SU-DHL-6 (cell line): ENCODE measurements at regions not wholly inside any gene's neighbourhood (a gene's known extent, or its start where the extent isn't known, plus 50 kb on each side); places are given as distances from the start of the nearest gene placed in this dataset.

ENCODE experiments used
- H2AFZ ChIP-seq: fragments of 200-600 bp; sonication (generic); 2 replicates; pipeline ENCODE4 v1.6.1; 2014; ENCODE audit warnings: low read depth, mild to moderate bottlenecking, moderate library complexity, mixed read lengths, antibody characterized with exemption, low read length; ENCODE audit not compliant: severe bottlenecking
- H3F3A ChIP-seq: fragments of 200-600 bp; shearing (Covaris generic); 2 replicates; pipeline ENCODE4 v1.6.0; 2016; ENCODE audit warnings: antibody characterized with exemption, mild to moderate bottlenecking; ENCODE audit not compliant: insufficient read depth
- H3K27ac ChIP-seq: fragments of 200-600 bp; sonication (generic); 2 replicates; pipeline ENCODE4 v1.5.1; 2016; ENCODE audit warnings: low read depth, mild to moderate bottlenecking, low read length, moderate library complexity, mixed read lengths
- H3K27me3 ChIP-seq: fragments of 200-600 bp; sonication (generic), shearing (Covaris generic); 2 replicates; pipeline ENCODE4 v1.6.0; 2014; ENCODE audit warnings: mild to moderate bottlenecking, low read length
- H3K36me3 ChIP-seq: fragments of 200-600 bp; sonication (generic); 2 replicates; pipeline ENCODE4 v1.6.1; 2014; ENCODE audit warnings: mild to moderate bottlenecking, low read length, mixed read lengths
- H3K4me2 ChIP-seq: fragments of 300-600, 200-600 bp; shearing (Covaris generic), sonication (generic); 2 replicates; pipeline ENCODE4 v1.6.0; 2014; ENCODE audit warnings: low read length, low read depth, mild to moderate bottlenecking; ENCODE audit not compliant: poor library complexity, severe bottlenecking
- H3K4me3 ChIP-seq: fragments of 200-600 bp; sonication (generic); 2 replicates; pipeline ENCODE4 v1.5.1; 2014; ENCODE audit warnings: antibody characterized with exemption, low read length, mild to moderate bottlenecking, mixed read lengths; ENCODE audit not compliant: insufficient read depth, poor library complexity, severe bottlenecking
- H3K79me2 ChIP-seq: fragments of 200-600 bp; sonication (generic); 2 replicates; pipeline ENCODE4 v1.6.1; 2014; ENCODE audit warnings: mild to moderate bottlenecking, low read length, moderate library complexity; ENCODE audit not compliant: insufficient read depth
- H3K9ac ChIP-seq: fragments of 200-600 bp; sonication (generic); 2 replicates; pipeline ENCODE4 v1.7.0; 2014; ENCODE audit warnings: mild to moderate bottlenecking, low read length
- H3K9me2 ChIP-seq: fragments of 200-600 bp; sonication (generic); replicated peaks from 2 replicates; pipeline ENCODE4 v1.6.1; 2014; ENCODE audit warnings: low read length; ENCODE audit not compliant: insufficient read depth
- H3K9me3 ChIP-seq: fragments of 200-600 bp; sonication (generic); 2 replicates; pipeline ENCODE4 v1.6.1; 2014; ENCODE audit warnings: low read length, mixed read lengths; ENCODE audit not compliant: insufficient read depth
- H4K20me1 ChIP-seq: fragments of 200-600 bp; sonication (generic); 2 replicates; pipeline ENCODE4 v1.6.1; 2014; ENCODE audit warnings: low read depth, mild to moderate bottlenecking, antibody characterized with exemption, low read length, moderate library complexity, mixed read lengths
- EZH2phosphoT487 ChIP-seq: fragments of 200-600 bp; sonication (generic), shearing (Covaris generic); conservative IDR thresholded peaks from 2 replicates; pipeline ENCODE4 v1.6.1; 2018; ENCODE audit warnings: mild to moderate bottlenecking, antibody characterized with exemption, low read length, moderate library complexity, mixed read lengths
- TF ChIP-seq, protein P1 (sequence below): fragments of 200-600 bp; sonication (generic); IDR thresholded peaks from one replicate; pipeline ENCODE4 v1.5.1; 2017; ENCODE audit warnings: antibody characterized with exemption, mild to moderate bottlenecking, low read length, moderate library complexity; ENCODE audit not compliant: insufficient read depth, poor library complexity, severe bottlenecking

DNA sequence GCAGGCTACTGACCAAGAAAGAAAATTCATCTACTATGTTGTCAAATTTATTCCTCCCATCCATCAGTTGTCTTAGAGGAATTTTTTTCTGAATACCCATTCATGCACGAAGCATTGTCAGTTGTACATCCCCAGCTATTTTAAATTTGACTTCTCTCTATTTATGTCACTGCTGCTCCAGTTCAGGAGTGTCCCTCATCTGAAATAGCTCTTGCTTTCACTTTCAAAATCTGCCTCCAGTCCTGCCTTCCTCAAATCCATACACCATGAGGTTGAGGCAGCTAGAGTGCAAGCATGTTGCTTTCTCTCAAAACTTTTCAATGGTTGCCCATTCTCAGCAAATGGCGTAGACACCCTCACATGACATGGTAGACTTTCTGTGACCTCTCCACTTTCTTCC lies 335.4 kb upstream of the CDH2 start:
- no peak overlapping the region for H2AFZ ChIP-seq
- H3K79me2 ChIP-seq = no peaks in the 10 kb centered on the region
- H3K27me3 ChIP-seq = no peaks in the 10 kb centered on the region
- H3K27ac ChIP-seq = no peak overlapping the region
- TF ChIP-seq, protein P1, sequence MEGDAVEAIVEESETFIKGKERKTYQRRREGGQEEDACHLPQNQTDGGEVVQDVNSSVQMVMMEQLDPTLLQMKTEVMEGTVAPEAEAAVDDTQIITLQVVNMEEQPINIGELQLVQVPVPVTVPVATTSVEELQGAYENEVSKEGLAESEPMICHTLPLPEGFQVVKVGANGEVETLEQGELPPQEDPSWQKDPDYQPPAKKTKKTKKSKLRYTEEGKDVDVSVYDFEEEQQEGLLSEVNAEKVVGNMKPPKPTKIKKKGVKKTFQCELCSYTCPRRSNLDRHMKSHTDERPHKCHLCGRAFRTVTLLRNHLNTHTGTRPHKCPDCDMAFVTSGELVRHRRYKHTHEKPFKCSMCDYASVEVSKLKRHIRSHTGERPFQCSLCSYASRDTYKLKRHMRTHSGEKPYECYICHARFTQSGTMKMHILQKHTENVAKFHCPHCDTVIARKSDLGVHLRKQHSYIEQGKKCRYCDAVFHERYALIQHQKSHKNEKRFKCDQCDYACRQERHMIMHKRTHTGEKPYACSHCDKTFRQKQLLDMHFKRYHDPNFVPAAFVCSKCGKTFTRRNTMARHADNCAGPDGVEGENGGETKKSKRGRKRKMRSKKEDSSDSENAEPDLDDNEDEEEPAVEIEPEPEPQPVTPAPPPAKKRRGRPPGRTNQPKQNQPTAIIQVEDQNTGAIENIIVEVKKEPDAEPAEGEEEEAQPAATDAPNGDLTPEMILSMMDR = no peak
- no peak for TF ChIP-seq EZH2phosphoT487
- H3K4me2 ChIP-seq = no peak overlapping the region
- no peak overlapping the region for H3K4me3 ChIP-seq
- H3F3A ChIP-seq = no peaks in the 10 kb centered on the region
- no peaks in the 10 kb centered on the region; the same call in 1 of the 2 replicates for H3K9me2 ChIP-seq
- no peaks in the 10 kb centered on the region for H3K9me3 ChIP-seq
- no peaks in the 10 kb centered on the region for H3K36me3 ChIP-seq
- H4K20me1 ChIP-seq = no peaks in the 10 kb centered on the region
- H3K9ac ChIP-seq = no peak overlapping the region

DNA sequence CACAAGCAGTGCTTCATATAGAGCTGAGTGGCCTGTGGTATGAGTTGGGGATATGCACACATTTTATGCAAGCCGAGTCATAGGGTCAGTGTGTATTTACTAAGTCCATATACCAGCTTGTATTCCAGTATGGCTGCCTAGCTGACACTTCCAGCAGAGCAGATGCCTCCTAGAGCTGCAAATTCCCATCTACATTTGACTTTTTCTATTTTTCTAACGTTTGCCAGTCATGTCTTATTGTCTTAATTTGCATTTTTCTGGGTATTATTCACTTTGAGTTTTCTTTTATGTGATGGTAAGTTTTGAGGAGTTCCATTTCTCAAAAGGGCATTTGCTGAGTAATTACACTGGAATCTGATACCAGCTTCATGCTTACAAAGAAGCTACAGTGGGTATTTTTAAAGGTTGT lies 334.5 kb upstream of the CDH2 start:
- Histone ChIP-seq H3K27me3 (no peaks in the 10 kb centered on the region), H3K9me3 (no peaks in the 10 kb centered on the region), H3K4me3 (no peak overlapping the region), H3K79me2 (no peaks in the 10 kb centered on the region), H4K20me1 (no peaks in the 10 kb centered on the region), H3F3A (no peaks in the 10 kb centered on the region), H3K9ac (no peak overlapping the region), H3K27ac (no peak overlapping the region), H3K36me3 (no peaks in the 10 kb centered on the region), H2AFZ (no peak overlapping the region), H3K9me2 (no peaks in the 10 kb centered on the region; the same call in 1 of the 2 replicates), H3K4me2 (no peak overlapping the region)
- TF ChIP-seq, protein P1 = no peak
- no peak for TF ChIP-seq EZH2phosphoT487

DNA sequence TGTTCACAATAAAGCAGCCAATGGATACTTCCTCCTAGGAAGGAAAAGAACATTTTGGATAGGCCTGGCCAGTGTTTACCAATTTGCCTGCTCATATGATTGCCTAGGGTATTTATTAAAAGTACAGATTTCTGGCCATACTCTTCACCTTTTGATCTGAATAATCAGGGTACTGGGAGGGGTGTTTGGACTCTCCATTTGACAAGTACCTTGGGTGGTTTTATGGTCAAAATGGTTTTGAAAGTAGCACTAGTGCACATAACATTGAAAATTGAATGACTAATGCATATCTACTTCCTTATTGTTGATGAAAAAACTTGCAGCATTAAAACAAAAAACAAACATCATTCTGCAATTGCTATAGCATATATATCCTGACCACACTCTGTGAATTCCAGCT lies 333.3 kb upstream of the CDH2 start:
- no peak overlapping the region for H3K9ac ChIP-seq
- no peak overlapping the region for H3K4me2 ChIP-seq
- H3K4me3 ChIP-seq = no peak overlapping the region
- H3K36me3 ChIP-seq = no peaks in the 10 kb centered on the region
- no peaks in the 10 kb centered on the region for H3K9me3 ChIP-seq
- no peaks in the 10 kb centered on the region for H4K20me1 ChIP-seq
- no peaks in the 10 kb centered on the region for H3K27me3 ChIP-seq
- no peak overlapping the region for H2AFZ ChIP-seq
- no peaks in the 10 kb centered on the region; the same call in 1 of the 2 replicates for H3K9me2 ChIP-seq
- H3K27ac ChIP-seq = no peak overlapping the region
- no peaks in the 10 kb centered on the region for H3K79me2 ChIP-seq
- no peaks in the 10 kb centered on the region for H3F3A ChIP-seq
- no peak for TF ChIP-seq EZH2phosphoT487
- TF ChIP-seq, protein P1 = no peak
